22Rv1 (cell line): ENCODE measurements at regions not wholly inside any gene's neighbourhood (a gene's known extent, or its start where the extent isn't known, plus 50 kb on each side); places are given as distances from the start of the nearest gene placed in this dataset.
"Not testable (repeated sequence)": the region's sequence is repeated elsewhere in the genome, so short reads cannot be mapped to it uniquely, and the experiment has no call there.

Source experiments
- H3K27ac ChIP-seq: fragments of 450-650 bp; 2 replicates; pipeline ENCODE4 v1.5.1; 2017
- CTCF ChIP-seq: fragments of 450-650 bp; IDR thresholded peaks from 2 replicates; pipeline ENCODE4 v1.5.1; 2017; ENCODE audit warnings: mild to moderate bottlenecking
- ZFX ChIP-seq: fragments of 450-650 bp; IDR thresholded peaks from 2 replicates; pipeline ENCODE4 v1.6.1; 2017; ENCODE audit warnings: antibody characterized with exemption, borderline replicate concordance

- TF ChIP-seq ZFX (no peak), CTCF (no peak)
Observed at GRCh38 chr5:67802766-67803165, 412.8 kb upstream of the PIK3R1 start.

GRCh38 chr5:67799732-67800234, 415.8 kb upstream of the PIK3R1 start:
- no peak overlapping the region for H3K27ac ChIP-seq
- TF ChIP-seq CTCF (no peak), ZFX (no peak)

More at GRCh38 chr5:67802766-67803165, 412.8 kb upstream of the PIK3R1 start:
- no peak overlapping the region for H3K27ac ChIP-seq

GRCh38 chr5:67798470-67798869, 417.1 kb upstream of the PIK3R1 start:
- H3K27ac ChIP-seq = not testable (repeated sequence)

- no peak overlapping the region for H3K27ac ChIP-seq
- TF ChIP-seq ZFX (no peak), CTCF (no peak)
Observed at GRCh38 chr5:67795781-67796477, 419.6 kb upstream of the PIK3R1 start.

GRCh38 chr5:67793966-67794365, 421.6 kb upstream of the PIK3R1 start:
- TF ChIP-seq CTCF (no peak), ZFX (no peak)
- H3K27ac ChIP-seq = no peak overlapping the region

GRCh38 chr5:67793418-67793817, 422.1 kb upstream of the PIK3R1 start:
- TF ChIP-seq ZFX (no peak), CTCF (no peak)
- no peak overlapping the region for H3K27ac ChIP-seq

- H3K27ac ChIP-seq = no peak overlapping the region
- no peak for TF ChIP-seq ZFX
- TF ChIP-seq CTCF = no peak
Observed at GRCh38 chr5:67792891-67793290, 422.7 kb upstream of the PIK3R1 start.

- H3K27ac ChIP-seq = no peak overlapping the region
- TF ChIP-seq CTCF (no peak), ZFX (no peak)
Observed at GRCh38 chr5:67790390-67790789, 425.2 kb upstream of the PIK3R1 start.

GRCh38 chr5:67779893-67780623, 435.5 kb upstream of the PIK3R1 start:
- not testable (repeated sequence) for H3K27ac ChIP-seq
